CD14-positive monocyte (primary cell): ENCODE measurements at regions not wholly inside any gene's neighbourhood (a gene's known extent, or its start where the extent isn't known, plus 50 kb on each side); places are given as distances from the start of the nearest gene placed in this dataset.

Experiments
- DNase-seq, 3 donors: peaks; one replicate each; pipeline ENCODE4 v3.0.0-alpha.2; 2011 to 2022
- H2AFZ ChIP-seq: 2 replicates; pipeline ENCODE4 v1.6.0; 2012; ENCODE audit warnings: mild to moderate bottlenecking, low read depth, low read length, inconsistent platforms; ENCODE audit not compliant: insufficient read depth, poor library complexity, severe bottlenecking
- H3K27ac ChIP-seq, 2 donors: 1 replicate in 1 of 2; 2 replicates in 1 of 2; pipeline ENCODE4 v1.5.1; 2012 to 2013; ENCODE audit warnings: low read length in 2 of 2, control low read depth in 1 of 2, inconsistent platforms in 1 of 2, low read depth in 1 of 2, mild to moderate bottlenecking in 1 of 2
- H3K27me3 ChIP-seq, 2 donors: one replicate each; pipeline versions ENCODE4 v1.6.0 to v1.6.1; 2011 to 2013; ENCODE audit warnings: low read length in 2 of 2; ENCODE audit not compliant: control insufficient read depth in 2 of 2, insufficient read depth in 2 of 2
- H3K36me3 ChIP-seq, 2 donors: replicated peaks in 1 of 2; 1 replicate in 1 of 2; 2 replicates in 1 of 2; pipeline versions ENCODE4 v1.5.1 to v1.6.1; 2012 to 2013; ENCODE audit warnings: low read length in 2 of 2, control low read depth in 1 of 2, inconsistent platforms in 1 of 2, mild to moderate bottlenecking in 1 of 2; ENCODE audit not compliant: insufficient read depth in 2 of 2, control insufficient read depth in 1 of 2
- H3K4me1 ChIP-seq, 2 donors: 1 replicate in 1 of 2; 2 replicates in 1 of 2; pipeline versions ENCODE4 v1.5.1 to v1.6.1; 2012 to 2013; ENCODE audit warnings: low read length in 2 of 2, control low read depth in 1 of 2, inconsistent platforms in 1 of 2, mild to moderate bottlenecking in 1 of 2, moderate library complexity in 1 of 2; ENCODE audit not compliant: insufficient read depth in 2 of 2, control insufficient read depth in 1 of 2
- H3K4me2 ChIP-seq: replicated peaks from 2 replicates; pipeline ENCODE3; 2012; ENCODE audit warnings: low read length, moderate library complexity, mild to moderate bottlenecking; ENCODE audit not compliant: poor library complexity, severe bottlenecking; ENCODE audit errors: extremely low read depth
- H3K4me3 ChIP-seq, 3 experiments: fragments of 200-600 bp in 1 of 3; sonication (generic) in 1 of 3; replicated peaks in 1 of 3; 1 replicate in 2 of 3; 2 replicates in 1 of 3; pipeline ENCODE4 v1.5.1; 2011 to 2013; ENCODE audit warnings: low read length in 3 of 3, mild to moderate bottlenecking in 3 of 3, control low read depth in 2 of 3, low read depth in 2 of 3, inconsistent platforms in 1 of 3, moderate library complexity in 1 of 3
- H3K79me2 ChIP-seq: 2 replicates; pipeline ENCODE4 v1.6.0; 2012; ENCODE audit warnings: mild to moderate bottlenecking, control low read depth, inconsistent platforms, low read length, moderate library complexity; ENCODE audit not compliant: insufficient read depth
- H3K9ac ChIP-seq: 2 replicates; pipeline ENCODE4 v1.6.0; 2017; ENCODE audit warnings: low read length, mild to moderate bottlenecking; ENCODE audit not compliant: insufficient read depth, poor library complexity, severe bottlenecking
- H3K9me3 ChIP-seq, 2 donors: replicated peaks in 1 of 2; 1 replicate in 1 of 2; 2 replicates in 1 of 2; pipeline versions ENCODE4 v1.5.1 to v1.6.1; 2012 to 2013; ENCODE audit warnings: low read length in 2 of 2, control low read depth in 1 of 2; ENCODE audit not compliant: control insufficient read depth in 1 of 2, insufficient read depth in 1 of 2
- H4K20me1 ChIP-seq: 2 replicates; pipeline ENCODE4 v1.6.0; 2012; ENCODE audit warnings: mild to moderate bottlenecking, low read length, control low read depth, moderate library complexity; ENCODE audit not compliant: insufficient read depth
- H3K27ac Mint-ChIP-seq, 7 donors: one replicate each; pipeline ENCODE4 v1.8.0; 2020; ENCODE audit warnings: mild to moderate bottlenecking in 7 of 7, mixed read lengths in 7 of 7, moderate library complexity in 6 of 7, inconsistent platforms in 2 of 7
- H3K27me3 Mint-ChIP-seq, 3 donors: one replicate each; pipeline ENCODE4 v1.8.0; 2021 to 2022; ENCODE audit warnings: low read depth in 3 of 3, mild to moderate bottlenecking in 3 of 3, mixed read lengths in 3 of 3, moderate library complexity in 3 of 3, inconsistent platforms in 1 of 3
- H3K36me3 Mint-ChIP-seq, 2 donors: one replicate each; pipeline ENCODE4 v1.8.0; 2020; ENCODE audit warnings: mixed read lengths in 2 of 2, inconsistent platforms in 1 of 2, mild to moderate bottlenecking in 1 of 2
- H3K4me1 Mint-ChIP-seq: one replicate; pipeline ENCODE4 v1.8.0; 2020; ENCODE audit warnings: mild to moderate bottlenecking, mixed read lengths
- H3K4me3 Mint-ChIP-seq, 2 donors: one replicate each; pipeline ENCODE4 v1.8.0; 2020; ENCODE audit warnings: mild to moderate bottlenecking in 2 of 2, mixed read lengths in 2 of 2, moderate library complexity in 1 of 2
- H3K9me3 Mint-ChIP-seq, 7 donors: one replicate each; pipeline ENCODE4 v1.8.0; 2020 to 2022; ENCODE audit warnings: mixed read lengths in 7 of 7, mild to moderate bottlenecking in 6 of 7, moderate library complexity in 6 of 7, inconsistent platforms in 2 of 7
- WGBS: methylation state at CpG from one replicate; pipeline ENCODE4 v1.1.5; 2013; ENCODE audit warnings: missing lambda C conversion rate; ENCODE audit not compliant: insufficient coverage; 5-methylcytosine and 5-hydroxymethylcytosine counted together
- intact Hi-C, 2 donors: fragments of 100-400 bp; cut with micrococcal nuclease; formaldehyde crosslinking; loops; one replicate each; pipeline versions ENCODE4 v1.15.0 to v1.15.1; 2023
- TF ChIP-seq, protein P1 (sequence below): fragments of 200-600 bp; IDR thresholded peaks from one replicate; pipeline ENCODE4 v1.8.0; 2022; ENCODE audit warnings: antibody characterized with exemption, mild to moderate bottlenecking

DNA sequence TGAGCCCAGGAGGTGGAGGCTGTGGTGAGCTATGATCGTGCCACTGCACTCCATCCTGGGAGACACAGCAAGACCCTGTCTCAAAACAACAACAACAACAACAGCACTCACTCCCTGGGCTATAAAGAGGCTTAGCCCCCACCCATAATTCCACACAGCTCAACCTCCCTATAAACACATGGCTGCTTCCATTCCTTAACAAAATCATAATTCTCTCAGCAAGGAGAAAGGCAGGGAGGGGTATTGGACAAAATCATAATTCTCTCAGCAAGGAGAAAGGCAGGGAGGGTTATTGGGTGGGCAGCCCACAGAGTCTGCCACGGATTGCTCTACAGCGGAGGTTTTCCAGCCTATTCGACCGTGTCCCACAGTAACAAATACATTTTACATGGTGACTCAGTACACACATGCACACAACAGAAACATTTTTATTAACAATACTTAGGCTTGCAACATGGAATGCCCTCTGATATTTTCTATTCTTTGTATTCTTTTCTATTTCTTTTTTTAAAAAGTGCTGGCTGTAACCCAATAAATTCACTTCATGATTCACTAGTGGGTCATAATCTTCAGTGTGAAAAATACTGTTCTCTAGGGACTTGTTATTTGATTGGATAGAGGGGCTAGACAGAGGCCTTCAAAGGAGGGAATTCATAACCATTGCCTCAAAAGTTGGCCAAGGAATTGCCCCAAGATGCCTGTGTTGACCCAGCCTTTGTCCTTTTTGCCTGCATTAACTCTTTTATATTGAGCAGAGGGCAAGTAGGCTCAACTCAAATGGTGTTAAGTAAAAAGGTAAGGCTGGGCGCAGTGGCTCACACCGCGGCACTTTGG is 50.6 kb upstream of the ZMYND8 start:
- Histone ChIP-seq H3K4me2 (no peak overlapping the region), H3K9ac (no peak overlapping the region), H3K4me1 (no peaks in the 10 kb centered on the region), H3K79me2 (no peaks in the 10 kb centered on the region), H3K9me3 (no peaks in the 10 kb centered on the region), H4K20me1 (no peaks in the 10 kb centered on the region), H3K27ac (no peak overlapping the region), H3K27me3 (no peaks in the 10 kb centered on the region), H3K4me3 (no peak overlapping the region), H3K36me3 (no peaks in the 10 kb centered on the region), H2AFZ (no peak overlapping the region)
- no peak overlapping the region for H3K27ac Mint-ChIP-seq
- no peak overlapping the region for H3K4me3 Mint-ChIP-seq
- peaks cover 0 to 2% (median 1%) of the 10 kb centered on the region in 3 donors for H3K27me3 Mint-ChIP-seq
- WGBS, result 100% methylated on average over 3 of the region's 8 CpGs
- no peaks in the 10 kb centered on the region for H3K36me3 Mint-ChIP-seq
- TF ChIP-seq, protein P1, sequence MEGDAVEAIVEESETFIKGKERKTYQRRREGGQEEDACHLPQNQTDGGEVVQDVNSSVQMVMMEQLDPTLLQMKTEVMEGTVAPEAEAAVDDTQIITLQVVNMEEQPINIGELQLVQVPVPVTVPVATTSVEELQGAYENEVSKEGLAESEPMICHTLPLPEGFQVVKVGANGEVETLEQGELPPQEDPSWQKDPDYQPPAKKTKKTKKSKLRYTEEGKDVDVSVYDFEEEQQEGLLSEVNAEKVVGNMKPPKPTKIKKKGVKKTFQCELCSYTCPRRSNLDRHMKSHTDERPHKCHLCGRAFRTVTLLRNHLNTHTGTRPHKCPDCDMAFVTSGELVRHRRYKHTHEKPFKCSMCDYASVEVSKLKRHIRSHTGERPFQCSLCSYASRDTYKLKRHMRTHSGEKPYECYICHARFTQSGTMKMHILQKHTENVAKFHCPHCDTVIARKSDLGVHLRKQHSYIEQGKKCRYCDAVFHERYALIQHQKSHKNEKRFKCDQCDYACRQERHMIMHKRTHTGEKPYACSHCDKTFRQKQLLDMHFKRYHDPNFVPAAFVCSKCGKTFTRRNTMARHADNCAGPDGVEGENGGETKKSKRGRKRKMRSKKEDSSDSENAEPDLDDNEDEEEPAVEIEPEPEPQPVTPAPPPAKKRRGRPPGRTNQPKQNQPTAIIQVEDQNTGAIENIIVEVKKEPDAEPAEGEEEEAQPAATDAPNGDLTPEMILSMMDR, result no peak
- DNase-seq, result no peak
- intact Hi-C loops, result no loop called here
- H3K9me3 Mint-ChIP-seq, result peaks cover 0 to 2% (median 0%) of the 10 kb centered on the region in 7 donors
- H3K4me1 Mint-ChIP-seq, result peaks cover 6% of the 10 kb centered on the region

DNA sequence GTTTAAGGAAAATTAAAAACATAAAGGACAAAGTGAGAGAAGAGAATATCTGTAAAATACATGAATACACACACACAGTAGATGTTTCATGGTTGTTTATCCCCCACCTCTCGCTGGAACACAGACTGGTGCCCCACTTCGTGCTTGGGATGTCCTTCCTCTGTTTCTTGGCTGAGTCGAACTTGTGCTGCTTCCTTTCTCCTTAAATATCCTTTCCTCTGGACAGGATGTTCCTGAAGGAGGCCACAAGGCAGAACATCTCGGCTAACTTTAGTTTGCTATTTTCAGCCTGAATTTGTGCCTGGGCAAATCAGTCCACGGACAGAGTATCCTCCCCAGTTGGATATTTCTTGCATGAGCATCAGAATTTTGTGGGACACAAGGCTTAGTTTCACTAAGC is 54.7 kb upstream of the ZMYND8 start:
- Mint-ChIP-seq H3K36me3 (peaks cover 2 to 3% of the 10 kb centered on the region in 2 donors), H3K4me3 (no peak overlapping the region), H3K27ac (no peak overlapping the region), H3K4me1 (peaks cover 35% of the 10 kb centered on the region), H3K9me3 (peaks cover 0 to 6% (median 3%) of the 10 kb centered on the region in 7 donors), H3K27me3 (peaks cover 0 to 1% (median 0%) of the 10 kb centered on the region in 3 donors)
- Histone ChIP-seq H3K27me3 (no peaks in the 10 kb centered on the region), H3K4me1 (peaks cover 26 to 31% of the 10 kb centered on the region in 2 donors), H3K27ac (no peak overlapping the region), H3K4me3 (no peak overlapping the region), H3K9ac (no peak overlapping the region), H2AFZ (no peak overlapping the region), H4K20me1 (no peaks in the 10 kb centered on the region), H3K9me3 (no peaks in the 10 kb centered on the region), H3K79me2 (no peaks in the 10 kb centered on the region), H3K4me2 (no peak overlapping the region), H3K36me3 (no peaks in the 10 kb centered on the region)
- no peak for DNase-seq
- WGBS, result 78% methylated on average over 5 of the region's 5 CpGs
- intact Hi-C loops, result no loop called here
- TF ChIP-seq, protein P1, result no peak
